DMS53 treated with DMSO at 0.1 percent for 48 hours (cell line): ENCODE measurements at regions not wholly inside any gene's neighbourhood (a gene's known extent, or its start where the extent isn't known, plus 50 kb on each side); places are given as distances from the start of the nearest gene placed in this dataset.

Experiments used
- DNase-seq: peaks from one replicate; lab custom pipeline; 2025; ENCODE audit not compliant: unreplicated experiment; lab: John Stamatoyannopoulos, UW

GRCh38 chr2:21427606-21428005 lies 303.8 kb downstream of the TDRD15 start:
- no peak for DNase-seq

DNA sequence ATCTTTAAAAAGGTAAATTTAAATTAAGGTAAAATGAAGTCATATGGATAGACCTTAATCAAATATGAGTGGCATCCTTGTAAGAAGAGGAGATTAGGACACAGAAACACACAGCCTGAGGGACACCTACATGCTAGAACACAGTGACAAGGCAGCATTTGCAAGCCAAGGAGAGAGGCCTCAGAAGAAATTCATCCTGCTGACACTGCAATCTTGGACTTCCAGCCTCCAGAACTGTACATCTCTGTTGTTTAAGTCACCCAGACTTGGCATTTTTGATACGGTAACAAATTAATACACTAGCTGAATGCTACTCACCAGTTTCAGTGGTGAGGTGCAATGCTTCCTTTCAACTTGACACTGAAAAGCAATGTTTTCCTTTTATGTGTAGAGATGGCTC lies 305.0 kb downstream of the TDRD15 start:
- no peak for DNase-seq

DNA sequence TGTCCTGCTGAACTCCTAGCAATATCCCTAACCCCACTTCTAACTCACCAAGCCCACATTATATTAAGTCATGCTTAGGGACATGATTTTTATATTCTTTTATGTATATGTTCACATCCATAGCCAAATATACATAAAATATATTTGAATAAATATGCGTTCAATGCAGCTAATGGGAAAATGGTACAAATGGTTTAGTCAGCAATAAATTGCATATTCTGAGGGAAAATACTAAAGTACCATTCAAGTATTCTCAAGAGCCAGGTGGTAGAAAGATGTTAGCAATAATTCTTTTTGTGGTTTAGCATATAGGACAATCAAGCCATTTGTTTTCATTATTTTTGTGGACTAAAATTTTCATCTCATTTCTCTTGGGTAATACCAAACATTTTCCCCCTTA lies 306.0 kb downstream of the TDRD15 start:
- no peak for DNase-seq

- DNase-seq = no peak
Measured at GRCh38 chr2:21431078-21431477, 307.3 kb downstream of the TDRD15 start.

GRCh38 chr2:21438949-21439348 lies 315.2 kb downstream of the TDRD15 start:
- DNase-seq = no peak

DNA sequence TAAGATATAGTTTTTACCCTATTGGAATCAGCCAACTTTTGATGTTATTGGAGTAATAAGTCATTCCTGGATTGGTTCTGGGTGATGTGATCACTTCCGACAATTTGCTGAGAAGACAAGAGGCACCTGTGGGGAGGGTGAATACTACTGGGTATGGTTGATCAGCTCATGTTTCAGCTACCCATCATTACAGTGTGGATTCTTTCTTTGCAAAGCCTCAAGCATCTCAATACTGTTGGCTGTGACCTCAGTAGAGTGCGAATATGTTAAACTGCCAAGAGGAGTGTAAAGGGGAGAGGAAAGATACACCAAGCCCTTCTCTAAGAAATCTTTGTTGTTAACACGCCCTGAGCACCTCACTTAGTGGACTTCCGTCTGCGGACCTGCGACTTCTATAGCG lies 317.7 kb downstream of the TDRD15 start:
- DNase-seq = no peak

- DNase-seq = no peak
Measured at GRCh38 chr2:21443494-21444105, 319.8 kb downstream of the TDRD15 start.

GRCh38 chr2:21449881-21450280 lies 326.1 kb downstream of the TDRD15 start:
- DNase-seq = no peak

GRCh38 chr2:21451403-21451802 lies 327.6 kb downstream of the TDRD15 start:
- DNase-seq = no peak

DNA sequence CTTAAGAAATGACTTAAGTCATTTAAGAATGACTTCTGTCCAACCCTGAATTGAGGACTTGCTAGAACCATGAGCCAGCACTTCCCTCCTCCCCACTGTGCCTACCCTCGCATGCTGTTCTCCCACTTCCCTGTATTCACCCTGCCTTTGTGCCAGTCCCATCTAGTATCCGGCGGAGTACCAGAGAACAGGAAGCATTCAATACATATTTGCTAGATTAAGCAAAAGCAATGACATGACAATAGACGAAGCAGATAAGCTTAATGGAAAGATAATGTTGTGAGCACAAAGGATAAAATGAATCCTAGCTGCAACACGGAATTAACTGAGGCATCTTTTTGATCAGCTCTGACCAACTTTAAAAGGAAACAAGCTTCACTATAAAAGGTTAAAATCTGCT lies 328.5 kb downstream of the TDRD15 start:
- DNase-seq = no peak

GRCh38 chr2:21452678-21453077 lies 328.9 kb downstream of the TDRD15 start:
- no peak for DNase-seq

DNA sequence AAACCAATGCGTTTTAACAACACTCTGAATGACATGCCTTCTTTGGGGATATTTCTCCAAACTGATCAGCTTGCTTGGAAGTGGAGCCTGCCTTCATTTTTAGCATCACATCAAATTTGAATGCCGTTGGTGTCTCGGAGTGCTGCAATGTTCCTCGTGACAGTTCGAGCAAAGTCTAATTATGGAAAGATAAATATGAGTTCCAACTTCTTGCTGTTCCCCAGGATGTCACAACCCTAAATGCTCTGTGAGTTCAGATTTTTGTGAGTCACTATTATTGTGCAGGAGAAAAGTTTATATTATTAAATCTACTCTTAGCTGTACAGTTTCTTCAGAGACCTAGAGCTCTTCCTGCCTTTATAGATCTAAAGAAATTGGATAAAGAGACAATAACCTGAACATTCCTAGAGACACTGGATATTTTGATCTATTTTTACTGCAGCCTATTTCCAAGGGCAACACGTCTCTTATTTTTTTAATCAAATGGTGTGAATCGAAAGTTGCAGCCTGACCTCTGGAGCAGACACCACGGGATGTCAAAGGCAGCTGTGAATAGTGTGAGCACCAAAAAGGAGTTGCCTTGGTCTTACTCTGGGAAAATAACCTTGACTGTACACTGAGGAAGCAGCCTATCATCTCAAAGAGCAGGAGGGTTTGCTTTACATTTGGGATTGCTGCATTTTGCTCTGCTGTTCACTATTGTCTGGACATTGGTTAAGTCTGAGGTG lies 330.1 kb downstream of the TDRD15 start:
- DNase-seq = no peak

DNA sequence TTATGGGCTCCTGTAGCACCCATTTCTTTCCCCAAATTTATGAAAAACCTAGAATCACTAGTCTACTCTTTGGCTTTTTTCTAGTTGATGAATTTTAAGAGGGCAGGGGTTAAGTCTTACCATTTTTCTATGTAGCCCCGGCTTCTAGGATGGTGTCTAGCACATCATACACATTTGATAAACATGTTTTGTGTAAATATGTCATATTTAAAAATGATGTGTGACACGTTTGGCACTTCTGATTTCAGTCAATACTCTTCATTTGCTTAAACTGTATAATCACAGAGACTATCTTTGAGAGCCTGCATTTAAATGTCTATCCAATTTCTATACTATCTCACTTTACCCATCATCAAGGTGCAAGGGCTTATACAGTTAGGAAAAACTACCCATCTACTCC lies 331.1 kb downstream of the TDRD15 start:
- no peak for DNase-seq

GRCh38 chr2:21461754-21462240 lies 338.0 kb downstream of the TDRD15 start:
- no peak for DNase-seq

GRCh38 chr2:21466341-21466927 lies 342.7 kb downstream of the TDRD15 start:
- no peak for DNase-seq

DNA sequence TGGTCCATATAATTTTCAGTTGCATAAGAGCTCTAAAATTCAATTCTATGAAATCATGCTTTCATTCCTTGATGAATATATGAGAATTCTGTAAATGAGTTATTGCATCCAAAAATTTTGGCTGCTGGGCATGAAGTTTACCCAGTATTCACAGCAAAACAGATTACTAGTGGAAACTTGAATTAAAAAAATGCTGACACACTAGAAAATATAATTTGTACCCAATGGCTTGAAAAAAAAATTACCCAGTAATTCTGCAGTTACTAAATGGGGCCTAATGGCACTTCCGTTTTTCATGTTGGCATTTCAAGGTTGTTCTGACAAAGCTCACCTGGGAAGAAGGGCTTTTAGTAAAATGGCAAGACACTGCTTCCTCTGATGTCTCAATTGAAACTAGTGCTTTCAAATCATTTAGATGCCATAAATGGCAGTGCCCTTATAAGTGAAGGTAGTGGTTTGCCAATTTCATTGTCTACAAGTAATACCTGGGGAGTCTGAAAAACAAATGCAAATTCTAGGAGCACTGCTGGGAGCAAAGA lies 343.6 kb downstream of the TDRD15 start:
- DNase-seq = no peak

DNA sequence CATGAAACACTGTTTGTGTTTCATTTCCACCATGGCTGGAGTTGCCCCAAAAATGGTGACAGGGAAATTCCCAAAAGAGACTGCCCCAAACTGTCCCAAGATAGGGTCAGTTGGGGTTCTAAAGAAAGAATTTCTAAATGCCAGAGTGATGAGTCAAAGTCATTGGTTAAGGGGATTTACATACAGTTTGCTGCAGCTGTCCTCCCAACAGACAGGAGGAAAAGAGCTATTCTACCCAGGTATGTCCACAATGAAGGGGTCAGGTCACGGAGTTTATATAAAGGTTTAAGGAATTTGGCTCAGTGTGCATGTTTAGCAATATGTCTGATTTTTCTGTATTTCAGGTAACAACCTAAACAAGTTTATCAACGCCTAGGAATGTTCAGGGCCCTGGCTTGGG lies 344.1 kb downstream of the TDRD15 start:
- DNase-seq = no peak

- DNase-seq = no peak
Measured at GRCh38 chr2:21468624-21469023, 344.9 kb downstream of the TDRD15 start.

- DNase-seq = no peak
Measured at GRCh38 chr2:21469158-21469557, 345.4 kb downstream of the TDRD15 start.

- DNase-seq = no peak
Measured at GRCh38 chr2:21469564-21469963, 345.8 kb downstream of the TDRD15 start.

DNA sequence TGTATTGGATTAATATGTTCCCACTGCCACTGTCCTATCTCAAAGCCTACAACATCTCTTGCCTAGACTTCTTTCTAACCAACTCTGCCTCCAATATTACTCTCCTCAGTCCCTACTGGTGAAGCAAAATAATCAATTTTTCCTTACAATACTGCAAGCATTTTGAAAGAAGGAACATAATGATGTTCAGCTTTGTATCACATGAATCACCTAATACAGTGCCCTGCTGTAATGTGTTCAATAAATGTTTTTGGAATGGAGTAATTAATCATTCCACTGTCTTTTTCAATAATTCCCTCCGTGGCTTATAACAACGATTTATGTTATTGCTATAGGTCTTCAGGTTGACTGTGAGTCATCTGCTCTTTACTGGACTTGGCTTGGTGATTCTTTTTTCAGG lies 356.4 kb downstream of the TDRD15 start:
- DNase-seq = no peak

- DNase-seq = no peak
Measured at GRCh38 chr2:21484643-21485042, 360.9 kb downstream of the TDRD15 start.
